ENCODE measurements at regions not wholly inside any gene's neighbourhood (a gene's known extent, or its start where the extent isn't known, plus 50 kb on each side); places are given as distances from the start of the nearest gene placed in this dataset.

GRCh38 chr9:16025627-16026026, 472.8 kb downstream of the CCDC171 start:
- no peak for DNase-seq
- no peak overlapping the region for H2AFZ ChIP-seq (ENCODE audit: low read length)
- no peak overlapping the region for H3K9ac ChIP-seq (ENCODE audit: low read length)

GRCh38 chr9:16026886-16027285, 474.0 kb downstream of the CCDC171 start:
- peak; percentile 9 for DNase-seq
- Histone ChIP-seq H3K27ac (ENCODE audit: low read length) (no peak overlapping the region), H3K9ac (ENCODE audit: low read length) (no peak overlapping the region), H3K9me3 (ENCODE audit: low read length) (no peaks in the 10 kb centered on the region), H3K27me3 (ENCODE audit: low read length) (no peaks in the 10 kb centered on the region), H3K4me1 (ENCODE audit: low read length) (no peaks in the 10 kb centered on the region), H3K4me3 (ENCODE audit: low read length) (no peak overlapping the region), H3K36me3 (ENCODE audit: insufficient read depth, low read length) (no peaks in the 10 kb centered on the region), H3K9me2 (replicated peaks; ENCODE audit: insufficient read depth, low read length) (no peaks in the 10 kb centered on the region), H3K4me2 (ENCODE audit: low read depth, low read length, poor library complexity, severe bottlenecking) (no peak overlapping the region), H2AFZ (ENCODE audit: low read length) (no peak overlapping the region), H4K20me1 (ENCODE audit: insufficient read depth, low read depth, low read length) (no peaks in the 10 kb centered on the region), H3K79me2 (ENCODE audit: low read length) (no peaks in the 10 kb centered on the region)

More at GRCh38 chr9:16025627-16026026, 472.8 kb downstream of the CCDC171 start:
- H3K36me3 ChIP-seq (ENCODE audit: insufficient read depth, low read length) = no peaks in the 10 kb centered on the region
- no peaks in the 10 kb centered on the region for H3K9me3 ChIP-seq (ENCODE audit: low read length)
- no peaks in the 10 kb centered on the region for H3K4me1 ChIP-seq (ENCODE audit: low read length)
- no peaks in the 10 kb centered on the region for H4K20me1 ChIP-seq (ENCODE audit: insufficient read depth, low read depth, low read length)
- no peak overlapping the region for H3K4me2 ChIP-seq (ENCODE audit: low read depth, low read length, poor library complexity, severe bottlenecking)
- H3K27ac ChIP-seq (ENCODE audit: low read length) = no peak overlapping the region
- no peak overlapping the region for H3K4me3 ChIP-seq (ENCODE audit: low read length)
- no peaks in the 10 kb centered on the region for H3K27me3 ChIP-seq (ENCODE audit: low read length)
- H3K9me2 ChIP-seq (replicated peaks; ENCODE audit: insufficient read depth, low read length) = no peaks in the 10 kb centered on the region
- H3K79me2 ChIP-seq (ENCODE audit: low read length) = no peaks in the 10 kb centered on the region

GRCh38 chr9:16028548-16028947, 475.7 kb downstream of the CCDC171 start:
- Histone ChIP-seq H3K27me3 (ENCODE audit: low read length) (no peaks in the 10 kb centered on the region), H4K20me1 (ENCODE audit: insufficient read depth, low read depth, low read length) (no peaks in the 10 kb centered on the region), H3K4me2 (ENCODE audit: low read depth, low read length, poor library complexity, severe bottlenecking) (no peak overlapping the region), H3K9me3 (ENCODE audit: low read length) (no peaks in the 10 kb centered on the region), H3K79me2 (ENCODE audit: low read length) (no peaks in the 10 kb centered on the region), H3K4me3 (ENCODE audit: low read length) (no peak overlapping the region), H3K4me1 (ENCODE audit: low read length) (no peaks in the 10 kb centered on the region), H3K36me3 (ENCODE audit: insufficient read depth, low read length) (no peaks in the 10 kb centered on the region), H3K27ac (ENCODE audit: low read length) (no peak overlapping the region), H2AFZ (ENCODE audit: low read length) (no peak overlapping the region), H3K9ac (ENCODE audit: low read length) (no peak overlapping the region), H3K9me2 (replicated peaks; ENCODE audit: insufficient read depth, low read length) (no peaks in the 10 kb centered on the region)
- no peak for DNase-seq

GRCh38 chr9:16029046-16029615, 476.3 kb downstream of the CCDC171 start:
- Histone ChIP-seq H4K20me1 (ENCODE audit: insufficient read depth, low read depth, low read length) (no peaks in the 10 kb centered on the region), H3K27me3 (ENCODE audit: low read length) (no peaks in the 10 kb centered on the region), H3K9me2 (replicated peaks; ENCODE audit: insufficient read depth, low read length) (no peaks in the 10 kb centered on the region), H2AFZ (ENCODE audit: low read length) (no peak overlapping the region), H3K36me3 (ENCODE audit: insufficient read depth, low read length) (no peaks in the 10 kb centered on the region), H3K27ac (ENCODE audit: low read length) (no peak overlapping the region), H3K9me3 (ENCODE audit: low read length) (no peaks in the 10 kb centered on the region), H3K4me2 (ENCODE audit: low read depth, low read length, poor library complexity, severe bottlenecking) (no peak overlapping the region), H3K4me3 (ENCODE audit: low read length) (no peak overlapping the region), H3K9ac (ENCODE audit: low read length) (no peak overlapping the region), H3K4me1 (ENCODE audit: low read length) (no peaks in the 10 kb centered on the region), H3K79me2 (ENCODE audit: low read length) (no peaks in the 10 kb centered on the region)
- no peak for DNase-seq

GRCh38 chr9:16029796-16030363, 477.0 kb downstream of the CCDC171 start:
- no peaks in the 10 kb centered on the region for H3K9me2 ChIP-seq (replicated peaks; ENCODE audit: insufficient read depth, low read length)
- H3K27ac ChIP-seq (ENCODE audit: low read length) = no peak overlapping the region
- H3K4me3 ChIP-seq (ENCODE audit: low read length) = no peak overlapping the region
- no peaks in the 10 kb centered on the region for H3K27me3 ChIP-seq (ENCODE audit: low read length)
- no peaks in the 10 kb centered on the region for H3K4me1 ChIP-seq (ENCODE audit: low read length)
- no peaks in the 10 kb centered on the region for H3K79me2 ChIP-seq (ENCODE audit: low read length)
- no peak overlapping the region for H3K4me2 ChIP-seq (ENCODE audit: low read depth, low read length, poor library complexity, severe bottlenecking)
- H3K9me3 ChIP-seq (ENCODE audit: low read length) = no peaks in the 10 kb centered on the region
- H2AFZ ChIP-seq (ENCODE audit: low read length) = no peak overlapping the region
- H3K36me3 ChIP-seq (ENCODE audit: insufficient read depth, low read length) = no peaks in the 10 kb centered on the region
- DNase-seq = no peak
- no peak overlapping the region for H3K9ac ChIP-seq (ENCODE audit: low read length)
- H4K20me1 ChIP-seq (ENCODE audit: insufficient read depth, low read depth, low read length) = no peaks in the 10 kb centered on the region

GRCh38 chr9:16030528-16031185, 477.8 kb downstream of the CCDC171 start:
- H3K4me3 ChIP-seq (ENCODE audit: low read length) = no peak overlapping the region
- H3K4me1 ChIP-seq (ENCODE audit: low read length) = no peaks in the 10 kb centered on the region
- no peak overlapping the region for H2AFZ ChIP-seq (ENCODE audit: low read length)
- no peak overlapping the region for H3K4me2 ChIP-seq (ENCODE audit: low read depth, low read length, poor library complexity, severe bottlenecking)
- H3K9me2 ChIP-seq (replicated peaks; ENCODE audit: insufficient read depth, low read length) = no peaks in the 10 kb centered on the region
- no peaks in the 10 kb centered on the region for H4K20me1 ChIP-seq (ENCODE audit: insufficient read depth, low read depth, low read length)
- no peak overlapping the region for H3K9ac ChIP-seq (ENCODE audit: low read length)
- H3K27me3 ChIP-seq (ENCODE audit: low read length) = no peaks in the 10 kb centered on the region
- H3K36me3 ChIP-seq (ENCODE audit: insufficient read depth, low read length) = no peaks in the 10 kb centered on the region
- DNase-seq = no peak
- H3K79me2 ChIP-seq (ENCODE audit: low read length) = no peaks in the 10 kb centered on the region
- no peak overlapping the region for H3K27ac ChIP-seq (ENCODE audit: low read length)
- no peaks in the 10 kb centered on the region for H3K9me3 ChIP-seq (ENCODE audit: low read length)

- H4K20me1 ChIP-seq (ENCODE audit: insufficient read depth, low read depth, low read length) = no peaks in the 10 kb centered on the region
- no peak overlapping the region for H3K27ac ChIP-seq (ENCODE audit: low read length)
- H3K36me3 ChIP-seq (ENCODE audit: insufficient read depth, low read length) = no peaks in the 10 kb centered on the region
- no peaks in the 10 kb centered on the region for H3K4me1 ChIP-seq (ENCODE audit: low read length)
- no peak for DNase-seq
- no peak overlapping the region for H3K4me2 ChIP-seq (ENCODE audit: low read depth, low read length, poor library complexity, severe bottlenecking)
- H3K9ac ChIP-seq (ENCODE audit: low read length) = no peak overlapping the region
- H3K9me2 ChIP-seq (replicated peaks; ENCODE audit: insufficient read depth, low read length) = no peaks in the 10 kb centered on the region
- H3K4me3 ChIP-seq (ENCODE audit: low read length) = no peak overlapping the region
- no peaks in the 10 kb centered on the region for H3K27me3 ChIP-seq (ENCODE audit: low read length)
- no peaks in the 10 kb centered on the region for H3K9me3 ChIP-seq (ENCODE audit: low read length)
- H2AFZ ChIP-seq (ENCODE audit: low read length) = no peak overlapping the region
- no peaks in the 10 kb centered on the region for H3K79me2 ChIP-seq (ENCODE audit: low read length)
Measured at GRCh38 chr9:16031486-16031885, 478.6 kb downstream of the CCDC171 start.

- H2AFZ ChIP-seq (ENCODE audit: low read length) = no peak overlapping the region
- H3K9me3 ChIP-seq (ENCODE audit: low read length) = no peaks in the 10 kb centered on the region
- H3K4me1 ChIP-seq (ENCODE audit: low read length) = no peaks in the 10 kb centered on the region
- no peaks in the 10 kb centered on the region for H3K27me3 ChIP-seq (ENCODE audit: low read length)
- no peak overlapping the region for H3K4me3 ChIP-seq (ENCODE audit: low read length)
- no peaks in the 10 kb centered on the region for H4K20me1 ChIP-seq (ENCODE audit: insufficient read depth, low read depth, low read length)
- H3K4me2 ChIP-seq (ENCODE audit: low read depth, low read length, poor library complexity, severe bottlenecking) = no peak overlapping the region
- no peak overlapping the region for H3K27ac ChIP-seq (ENCODE audit: low read length)
- no peaks in the 10 kb centered on the region for H3K36me3 ChIP-seq (ENCODE audit: insufficient read depth, low read length)
- no peak overlapping the region for H3K9ac ChIP-seq (ENCODE audit: low read length)
- DNase-seq = no peak
- H3K79me2 ChIP-seq (ENCODE audit: low read length) = no peaks in the 10 kb centered on the region
- H3K9me2 ChIP-seq (replicated peaks; ENCODE audit: insufficient read depth, low read length) = no peaks in the 10 kb centered on the region
Measured at GRCh38 chr9:16031971-16032370, 479.1 kb downstream of the CCDC171 start.

Measured in Karpas-422 (cell line).